GM10266 (cell line): ENCODE measurements at regions not wholly inside any gene's neighbourhood (a gene's known extent, or its start where the extent isn't known, plus 50 kb on each side); places are given as distances from the start of the nearest gene placed in this dataset.
"Not testable (repeated sequence)": the region's sequence is repeated elsewhere in the genome, so short reads cannot be mapped to it uniquely, and the experiment has no call there.

Experiments
- DNase-seq: peaks from one replicate; pipeline ENCODE4 v3.0.0; 2012; ENCODE audit errors: extremely low spot score
- TF ChIP-seq, protein P1 (sequence below): IDR thresholded peaks from 2 replicates; pipeline ENCODE4 v1.5.1; 2012; ENCODE audit warnings: mild to moderate bottlenecking, low read depth; ENCODE audit not compliant: control insufficient read depth, insufficient read depth; ENCODE audit errors: missing control alignments

DNA sequence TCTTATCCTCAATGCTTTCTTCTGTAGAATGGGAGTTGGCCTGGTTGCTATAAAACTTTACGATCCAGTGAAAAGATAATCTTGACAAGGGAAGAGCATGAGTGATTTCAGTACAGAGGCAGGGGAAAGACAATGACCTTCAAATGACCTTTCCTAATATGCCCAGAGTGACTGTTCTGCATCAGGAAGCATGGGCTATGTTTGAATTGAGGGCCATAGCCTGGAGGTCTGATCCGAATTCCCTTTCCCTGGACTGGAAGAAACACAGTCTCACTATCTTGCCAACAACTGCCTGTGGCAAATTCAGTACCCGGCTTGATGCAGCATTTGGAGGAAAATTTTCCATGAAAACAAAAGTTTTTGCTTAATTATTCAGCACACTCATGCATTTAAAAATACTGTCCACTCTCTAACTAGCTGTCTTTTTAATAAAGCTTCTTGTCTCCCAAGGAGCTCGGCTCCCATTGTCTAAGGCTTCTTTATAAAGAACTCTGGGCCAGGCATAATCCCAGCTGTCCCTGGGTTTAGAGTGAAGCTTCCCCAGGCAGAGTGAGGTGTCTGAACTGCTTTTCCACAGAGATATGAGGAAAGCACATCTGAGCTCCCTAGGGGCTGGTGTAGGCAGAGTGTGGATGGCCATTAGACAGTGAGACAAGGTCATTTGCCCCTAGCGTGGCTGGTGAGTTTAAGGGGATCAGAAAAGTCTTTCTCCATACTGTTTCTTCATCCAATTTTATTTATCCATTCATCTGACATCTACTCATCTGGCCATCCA is 132.7 kb upstream of the CADM1 start:
- TF ChIP-seq, protein P1, sequence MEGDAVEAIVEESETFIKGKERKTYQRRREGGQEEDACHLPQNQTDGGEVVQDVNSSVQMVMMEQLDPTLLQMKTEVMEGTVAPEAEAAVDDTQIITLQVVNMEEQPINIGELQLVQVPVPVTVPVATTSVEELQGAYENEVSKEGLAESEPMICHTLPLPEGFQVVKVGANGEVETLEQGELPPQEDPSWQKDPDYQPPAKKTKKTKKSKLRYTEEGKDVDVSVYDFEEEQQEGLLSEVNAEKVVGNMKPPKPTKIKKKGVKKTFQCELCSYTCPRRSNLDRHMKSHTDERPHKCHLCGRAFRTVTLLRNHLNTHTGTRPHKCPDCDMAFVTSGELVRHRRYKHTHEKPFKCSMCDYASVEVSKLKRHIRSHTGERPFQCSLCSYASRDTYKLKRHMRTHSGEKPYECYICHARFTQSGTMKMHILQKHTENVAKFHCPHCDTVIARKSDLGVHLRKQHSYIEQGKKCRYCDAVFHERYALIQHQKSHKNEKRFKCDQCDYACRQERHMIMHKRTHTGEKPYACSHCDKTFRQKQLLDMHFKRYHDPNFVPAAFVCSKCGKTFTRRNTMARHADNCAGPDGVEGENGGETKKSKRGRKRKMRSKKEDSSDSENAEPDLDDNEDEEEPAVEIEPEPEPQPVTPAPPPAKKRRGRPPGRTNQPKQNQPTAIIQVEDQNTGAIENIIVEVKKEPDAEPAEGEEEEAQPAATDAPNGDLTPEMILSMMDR, result no peak
- DNase-seq, result no peak

DNA sequence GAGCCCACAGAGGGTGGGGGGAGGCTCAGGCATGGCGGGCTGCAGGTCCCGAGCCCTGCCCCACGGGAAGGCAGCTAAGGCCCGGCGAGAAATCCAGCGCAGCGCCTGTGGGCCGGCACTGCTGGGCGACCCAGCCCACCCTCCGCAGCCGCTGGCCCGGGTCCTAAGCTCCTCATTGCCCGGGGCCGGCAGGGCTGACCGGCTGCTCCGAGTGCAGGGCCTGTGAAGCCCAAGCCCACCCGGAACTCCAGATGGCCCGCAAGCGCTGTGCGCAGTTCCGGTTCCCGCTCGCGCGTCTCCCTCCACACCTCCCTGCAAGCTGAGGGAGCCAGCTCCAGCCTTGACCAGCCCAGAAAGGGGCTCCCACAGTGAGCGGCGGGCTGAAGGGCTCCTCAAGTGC is 129.8 kb upstream of the CADM1 start:
- DNase-seq, result not testable (repeated sequence)

DNA sequence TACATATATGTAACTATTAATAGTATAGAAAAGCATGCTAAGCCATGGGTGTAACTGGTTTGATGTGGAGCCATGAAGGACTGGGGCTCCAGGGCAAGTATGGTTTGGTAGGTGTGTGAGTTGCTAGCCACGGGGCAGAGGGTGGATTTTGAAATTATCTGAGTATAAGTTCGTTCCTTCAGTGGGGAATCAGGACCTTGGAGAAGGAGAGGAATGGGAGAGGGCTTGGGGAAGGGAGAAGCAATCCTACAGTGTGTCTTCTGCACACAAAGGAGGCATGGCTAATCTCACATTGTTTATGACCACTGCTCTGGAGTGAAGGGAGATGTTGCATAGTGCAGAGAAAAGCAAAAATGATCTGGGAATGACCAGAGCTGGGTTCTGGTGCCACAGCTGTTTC is 127.8 kb upstream of the CADM1 start:
- TF ChIP-seq, protein P1, result no peak
- DNase-seq, result no peak

DNA sequence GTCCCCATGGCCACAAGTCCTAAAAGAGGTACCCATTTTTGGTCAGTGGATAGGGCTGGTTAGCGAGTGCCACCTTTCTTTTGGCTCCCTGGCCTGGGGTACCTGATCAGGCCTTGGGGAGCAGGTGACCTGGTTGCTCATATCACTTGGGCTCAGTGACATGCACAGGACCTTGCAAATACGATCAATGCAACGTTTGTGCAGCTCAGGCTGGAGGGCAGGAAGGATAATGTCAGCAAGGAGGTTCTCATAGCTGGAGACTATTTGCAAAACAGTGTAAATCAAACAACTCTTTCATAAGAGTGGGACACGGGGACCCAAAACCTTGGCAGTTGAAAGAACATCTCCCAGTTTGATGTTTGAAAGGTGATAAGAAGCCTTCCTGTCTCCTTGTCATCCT is 127.4 kb upstream of the CADM1 start:
- TF ChIP-seq, protein P1, result no peak
- DNase-seq, result no peak

DNA sequence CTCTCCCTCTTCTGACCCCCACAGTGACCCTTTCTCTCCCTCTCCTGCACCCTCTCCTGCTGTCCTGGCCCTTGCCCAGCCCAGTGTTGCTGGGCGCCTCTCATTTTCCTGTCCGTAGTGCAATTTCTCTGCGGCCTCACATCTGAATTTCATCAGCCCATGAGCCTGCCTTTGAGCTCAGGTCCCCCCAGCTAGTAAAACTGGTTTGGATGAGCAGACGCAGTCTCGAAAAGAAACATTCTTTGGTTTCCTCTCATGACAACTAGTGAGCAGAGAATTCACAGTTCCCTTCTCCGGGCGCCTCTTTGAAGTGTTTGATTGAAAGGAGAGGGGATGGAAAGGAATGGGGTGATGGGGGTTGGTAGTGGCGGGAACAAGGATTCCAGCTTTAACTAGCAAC is 126.0 kb upstream of the CADM1 start:
- no peak for DNase-seq
- TF ChIP-seq, protein P1, result no peak

DNA sequence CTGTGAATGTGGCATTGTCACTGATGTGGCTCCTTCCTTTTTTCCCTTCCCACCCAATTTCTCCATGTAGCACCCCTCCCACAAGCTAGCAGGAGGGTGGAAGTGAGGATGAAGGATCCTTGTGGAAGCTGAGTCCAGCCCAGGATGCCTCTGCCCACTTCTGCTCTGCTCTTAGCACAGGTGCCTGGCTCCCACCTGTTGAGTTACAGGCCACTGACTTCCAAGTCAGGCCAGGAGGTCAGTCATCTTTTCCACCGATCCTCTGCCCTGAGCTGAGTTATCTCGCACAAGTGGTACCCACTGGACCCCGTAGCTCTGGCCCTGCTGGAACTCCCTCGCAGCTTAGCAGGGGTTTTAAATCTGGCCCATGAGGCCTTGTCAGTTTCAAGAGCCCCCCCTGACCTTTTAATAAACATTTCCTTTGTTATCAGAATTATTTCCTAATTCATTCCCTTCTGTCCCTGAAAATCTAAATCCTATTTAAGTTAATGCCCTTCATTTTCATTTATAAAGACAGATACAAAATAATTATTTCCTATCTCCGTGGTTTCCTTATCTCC is 125.3 kb upstream of the CADM1 start:
- no peak for DNase-seq
- TF ChIP-seq, protein P1, result no peak

DNA sequence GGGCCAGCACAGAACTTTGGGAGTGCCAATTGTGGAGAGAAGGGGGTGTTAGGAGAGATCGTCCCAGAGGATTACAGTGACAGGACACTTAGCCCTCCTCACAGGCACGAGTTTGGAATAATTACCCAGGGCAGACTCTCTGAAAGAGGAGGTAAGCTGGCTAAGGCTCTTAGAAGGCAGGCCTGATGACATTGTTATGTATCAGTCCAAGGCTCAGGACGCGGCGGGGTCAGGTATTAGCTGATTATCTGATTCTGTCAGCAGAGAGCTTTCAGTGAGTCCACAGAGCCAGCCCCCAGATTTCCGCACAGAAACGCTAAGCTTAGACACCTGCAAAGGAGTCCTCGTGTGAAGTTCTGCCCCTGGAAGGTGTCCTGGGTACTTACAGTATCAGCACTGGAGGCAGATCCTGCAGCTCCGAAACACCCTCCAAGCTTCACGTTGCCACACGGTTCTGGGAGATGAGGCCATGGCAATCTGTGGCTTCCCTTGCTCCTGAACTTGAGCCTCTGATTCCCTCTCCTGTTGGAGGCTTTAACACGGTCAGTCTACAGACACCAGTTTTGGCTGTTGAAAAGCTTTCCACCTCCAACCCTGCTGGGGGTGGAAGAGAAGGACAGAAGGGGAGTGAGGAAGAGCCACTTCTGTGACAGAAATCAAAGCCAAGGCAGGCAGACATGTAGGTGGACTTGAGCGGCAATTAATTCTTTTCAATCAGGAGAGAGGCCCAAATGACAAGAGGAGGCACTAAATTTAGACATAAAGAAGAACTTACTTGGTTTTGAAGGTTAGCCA is 123.6 kb upstream of the CADM1 start:
- TF ChIP-seq, protein P1, result no peak
- DNase-seq, result no peak
